ENCODE measurements at regions not wholly inside any gene's neighbourhood (a gene's known extent, or its start where the extent isn't known, plus 50 kb on each side); places are given as distances from the start of the nearest gene placed in this dataset.
"Not testable (repeated sequence)": the region's sequence is repeated elsewhere in the genome, so short reads cannot be mapped to it uniquely, and the experiment has no call there.

DNA sequence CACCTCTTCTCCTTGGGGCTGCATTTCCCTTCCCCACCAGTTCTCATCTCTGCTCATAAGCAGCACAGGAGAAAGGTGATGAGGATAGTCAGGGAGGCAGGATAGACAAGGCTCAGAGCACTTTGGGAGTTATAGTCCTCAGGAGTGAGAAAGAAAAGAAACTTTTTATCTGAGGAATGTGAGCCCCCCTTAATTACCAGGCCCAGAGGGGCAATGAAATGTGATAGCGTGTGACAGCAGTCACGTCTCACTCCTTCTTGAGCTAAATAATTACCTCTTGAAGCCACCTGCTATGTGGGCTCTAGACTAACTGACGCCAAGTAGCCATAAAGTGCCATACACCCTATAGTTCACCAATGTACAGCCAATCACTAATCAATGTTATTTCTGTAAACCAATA lies 105.8 kb downstream of the SPP2 start:
- DNase-seq (ENCODE audit: low read depth): no peak

DNA sequence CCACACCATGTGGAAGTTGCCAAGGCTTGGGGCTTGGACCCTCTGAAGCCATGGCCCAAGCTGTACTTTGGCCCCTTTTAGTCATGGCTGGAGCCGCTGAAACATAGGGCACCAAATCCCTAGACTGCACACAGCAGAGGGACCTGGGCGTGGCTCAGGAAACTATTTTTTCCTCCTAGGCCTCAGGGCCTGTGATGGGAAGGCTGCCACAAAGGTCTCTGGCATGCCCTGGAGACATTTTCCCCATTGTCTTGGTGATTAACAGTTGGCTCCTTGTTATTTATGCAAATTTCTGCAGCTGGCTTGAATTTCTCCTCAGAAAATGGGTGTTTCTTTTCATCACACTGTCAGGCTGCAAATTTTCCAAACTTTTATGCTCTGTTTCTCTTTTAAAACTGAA lies 102.3 kb downstream of the SPP2 start:
- not testable (repeated sequence) for DNase-seq (ENCODE audit: low read depth)

DNA sequence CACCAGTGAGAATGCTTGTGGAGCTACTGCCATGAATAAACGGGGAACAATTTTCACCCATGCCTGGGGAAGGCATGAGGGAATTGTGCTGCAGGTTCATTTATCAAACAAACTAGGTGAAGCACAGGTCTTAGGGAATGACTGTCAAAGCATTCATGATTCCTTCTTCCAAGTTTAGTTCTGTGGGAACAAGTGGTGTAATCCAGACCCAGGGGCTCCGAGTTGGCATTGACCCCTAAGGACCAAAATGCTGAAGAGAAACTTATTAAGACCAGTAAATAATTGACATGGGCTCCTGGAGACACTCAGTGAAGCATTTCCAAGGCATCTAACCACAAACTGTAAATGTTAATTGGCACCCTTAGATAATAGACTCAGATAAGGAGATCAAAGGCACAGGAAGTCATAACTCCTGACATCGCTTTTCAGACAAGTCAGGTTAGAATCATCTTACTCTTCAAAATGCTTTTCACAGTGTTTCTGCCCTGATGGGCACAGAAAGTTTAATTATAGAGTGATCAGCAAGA lies 96.9 kb downstream of the SPP2 start:
- DNase-seq (ENCODE audit: low read depth): no peak

DNA sequence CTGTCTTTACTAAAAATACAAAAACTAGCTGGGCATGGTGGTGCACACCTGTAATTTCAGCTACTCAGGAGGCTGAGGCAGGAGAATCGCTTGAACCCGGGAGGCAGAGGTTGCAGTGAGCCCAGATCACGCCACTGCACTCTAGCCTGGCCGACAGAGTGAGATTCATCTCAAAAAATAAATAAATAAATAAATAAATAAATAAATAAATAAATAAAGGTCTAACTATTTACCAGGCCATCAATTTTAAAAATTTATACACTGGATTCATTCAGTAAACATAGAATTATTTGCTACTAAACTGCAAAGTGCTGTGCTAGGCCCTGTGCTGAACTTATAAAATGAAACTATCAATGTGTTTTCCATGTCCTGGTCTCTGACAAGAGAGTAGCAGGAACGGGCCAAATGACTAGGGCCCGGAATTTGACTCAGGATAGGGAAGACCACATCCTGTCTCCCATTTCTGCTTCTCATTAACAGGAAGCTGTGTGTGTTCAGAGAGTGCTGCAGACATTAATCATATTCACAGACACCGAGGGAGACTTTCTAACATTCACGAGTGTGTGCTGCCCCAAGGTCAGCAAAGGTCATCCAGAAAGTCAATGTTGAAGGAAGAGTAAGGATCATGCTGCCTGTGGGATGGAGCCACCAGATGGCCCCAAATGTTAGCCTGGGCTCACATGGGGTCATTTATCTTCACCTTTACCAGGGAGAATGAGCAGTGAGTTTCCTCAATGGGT lies 95.8 kb downstream of the SPP2 start:
- DNase-seq (ENCODE audit: low read depth): no peak

DNA sequence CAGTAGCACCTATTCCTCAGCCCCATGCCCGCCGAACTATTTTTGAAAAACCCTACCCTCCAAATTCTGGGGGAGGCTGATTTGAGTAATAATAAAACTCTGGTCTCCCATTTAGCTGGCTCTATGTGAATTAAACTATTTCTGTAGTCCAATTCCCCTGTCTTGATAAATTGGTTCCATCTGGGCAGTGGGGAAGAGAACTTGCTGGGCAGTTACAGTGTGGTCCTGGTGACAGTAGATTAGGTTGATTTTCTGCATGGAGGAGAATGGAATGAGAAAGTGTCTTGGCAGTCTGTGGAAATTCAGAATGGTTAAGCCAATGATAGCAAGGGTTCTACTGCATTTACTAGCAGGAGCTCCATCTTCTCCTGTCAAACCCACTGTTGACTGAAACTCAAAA lies 95.0 kb downstream of the SPP2 start:
- no peak for DNase-seq (ENCODE audit: low read depth)

DNA sequence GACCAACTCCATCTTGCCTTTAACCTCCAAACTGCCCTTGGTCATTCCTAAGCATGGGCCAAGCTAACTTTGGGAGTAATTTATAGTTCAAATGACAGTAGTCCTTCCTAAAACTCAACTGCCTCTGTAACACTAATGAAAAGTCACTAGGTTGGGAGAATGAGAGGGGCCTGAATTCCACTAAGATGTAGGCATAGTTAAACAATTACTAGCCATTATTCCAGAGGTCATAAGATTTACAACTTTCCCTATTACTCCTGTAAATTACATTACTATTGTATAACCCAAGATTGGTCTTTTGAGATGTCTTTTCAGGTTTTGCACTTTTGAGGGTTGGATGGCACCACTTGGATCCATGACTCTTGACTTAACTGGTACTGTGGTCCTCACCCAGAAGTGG lies 94.6 kb downstream of the SPP2 start:
- no peak for DNase-seq (ENCODE audit: low read depth)

DNA sequence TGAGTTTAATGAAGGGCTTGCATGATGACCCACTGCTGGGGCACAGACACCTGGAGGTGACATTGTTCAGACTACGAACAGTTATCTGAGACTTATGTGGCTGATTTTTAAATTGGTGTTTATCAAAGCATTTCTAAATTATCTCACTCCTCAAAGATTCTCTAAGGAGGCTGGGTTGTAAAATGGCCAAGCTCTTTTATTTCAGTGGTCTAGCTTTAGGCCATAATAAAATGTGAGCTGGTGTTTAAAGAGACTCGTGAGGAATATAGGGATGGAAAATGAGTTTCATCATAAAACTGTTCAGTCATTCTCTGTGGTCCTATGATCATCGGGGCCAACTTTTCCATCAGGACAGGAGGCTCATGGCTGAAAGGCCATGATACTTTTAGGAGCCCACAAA lies 93.4 kb downstream of the SPP2 start:
- DNase-seq (ENCODE audit: low read depth): no peak

DNA sequence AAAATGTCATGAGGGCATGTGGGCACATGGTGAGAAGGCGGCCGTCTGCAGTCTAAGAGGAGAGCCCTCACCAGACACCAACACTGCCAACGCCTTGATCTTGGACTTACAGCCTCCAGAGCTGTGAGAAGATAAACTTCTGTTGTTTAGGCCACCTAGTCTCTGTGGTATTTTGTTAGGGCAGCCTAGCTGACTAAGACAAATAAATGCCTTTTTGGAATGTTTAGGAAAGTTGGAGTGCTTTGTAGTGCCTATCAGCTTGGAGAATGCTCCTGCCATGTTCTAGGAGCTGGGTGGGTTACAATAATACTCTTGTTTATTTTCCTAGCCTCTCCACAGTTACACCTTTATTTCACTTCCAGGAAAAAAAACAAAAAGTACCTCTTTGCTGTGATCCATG lies 92.0 kb downstream of the SPP2 start:
- DNase-seq (ENCODE audit: low read depth): no peak

DNA sequence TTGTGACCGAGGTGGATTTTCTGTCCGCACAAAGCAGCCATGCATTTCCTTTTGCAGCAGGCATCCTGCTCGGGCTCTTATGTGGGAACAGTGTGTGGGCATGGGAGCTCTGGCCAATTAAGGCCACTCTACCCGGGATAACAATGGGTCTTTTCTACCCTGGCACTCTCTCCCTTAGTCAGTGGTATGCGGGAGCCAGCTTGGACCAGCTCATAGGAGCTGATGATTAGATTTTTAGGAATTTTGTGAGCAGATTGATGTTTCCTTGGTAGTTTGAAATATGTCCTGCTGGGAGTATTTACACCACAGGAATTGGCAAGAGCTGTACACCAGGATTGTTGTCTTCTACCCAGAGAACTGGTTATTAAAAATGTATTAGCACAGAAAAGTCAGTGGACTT lies 89.3 kb downstream of the SPP2 start:
- no peak for DNase-seq (ENCODE audit: low read depth)

DNA sequence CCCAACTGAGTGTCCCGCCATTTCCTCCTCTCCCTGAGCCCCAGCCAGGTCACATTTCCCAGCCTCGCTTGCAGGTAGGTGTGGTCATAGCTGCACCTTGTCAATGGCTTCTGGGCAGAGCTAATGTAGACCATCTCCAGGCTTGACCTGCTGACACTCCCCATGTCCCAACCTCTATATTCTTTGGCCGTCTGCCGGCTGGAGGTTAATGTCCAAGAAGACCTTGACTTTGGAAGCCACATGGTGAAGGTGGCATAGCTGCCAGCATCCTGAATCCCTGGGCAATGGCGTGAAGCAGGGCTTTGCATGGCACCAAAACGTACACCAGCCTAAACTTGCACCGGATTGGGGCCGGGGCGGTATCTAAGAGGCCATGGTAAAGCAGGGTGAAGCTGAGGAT lies 88.3 kb downstream of the SPP2 start:
- no peak for DNase-seq (ENCODE audit: low read depth)

DNA sequence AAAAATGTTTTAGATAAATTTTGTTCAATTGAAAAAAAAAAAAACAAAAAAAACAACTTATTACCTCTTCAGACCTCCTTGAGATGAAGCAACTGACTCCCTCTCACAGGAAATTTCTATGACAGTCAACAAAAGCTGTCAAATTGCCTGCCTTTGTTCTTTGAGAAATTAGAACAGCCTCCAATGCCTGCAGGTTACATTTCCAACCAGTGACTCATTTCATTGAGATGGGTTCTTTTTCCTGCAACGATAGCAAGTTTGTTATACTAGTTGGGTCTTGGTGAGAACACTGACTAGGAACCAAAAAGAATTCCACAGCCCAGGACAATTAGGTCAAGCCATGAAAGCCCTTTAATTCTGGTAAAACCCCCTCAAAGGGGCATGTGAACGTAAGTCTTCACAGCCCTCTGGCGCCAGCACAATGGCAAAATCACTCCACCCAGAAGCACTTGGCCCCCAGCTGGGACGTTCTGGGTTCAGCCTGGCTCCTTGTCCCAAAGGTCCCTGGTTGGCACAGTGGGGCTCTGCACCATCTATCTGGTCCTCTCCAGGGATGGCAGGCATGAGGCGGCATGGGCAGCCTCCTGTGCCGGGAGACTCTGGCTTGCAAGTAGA lies 87.0 kb downstream of the SPP2 start:
- DNase-seq (ENCODE audit: low read depth): no peak

DNA sequence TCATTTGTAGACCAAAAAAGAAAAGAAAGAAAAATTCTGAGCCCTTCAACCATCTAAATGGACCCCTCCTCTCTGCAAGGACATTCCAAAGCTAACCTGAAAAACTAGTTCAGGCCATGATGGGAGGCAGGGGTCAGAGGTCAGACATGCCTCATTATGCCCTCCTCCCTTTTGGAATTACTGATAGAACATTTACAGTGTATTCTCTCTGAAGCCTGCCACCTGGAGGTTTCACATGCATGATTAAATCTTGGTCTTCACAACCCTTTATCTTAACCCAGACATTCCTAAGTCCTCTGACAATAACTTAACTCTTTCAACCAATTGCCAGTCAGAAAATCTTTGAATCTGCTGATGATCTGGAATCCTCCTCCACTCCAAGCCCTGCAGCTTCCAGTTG lies 86.0 kb downstream of the SPP2 start:
- no peak for DNase-seq (ENCODE audit: low read depth)

DNA sequence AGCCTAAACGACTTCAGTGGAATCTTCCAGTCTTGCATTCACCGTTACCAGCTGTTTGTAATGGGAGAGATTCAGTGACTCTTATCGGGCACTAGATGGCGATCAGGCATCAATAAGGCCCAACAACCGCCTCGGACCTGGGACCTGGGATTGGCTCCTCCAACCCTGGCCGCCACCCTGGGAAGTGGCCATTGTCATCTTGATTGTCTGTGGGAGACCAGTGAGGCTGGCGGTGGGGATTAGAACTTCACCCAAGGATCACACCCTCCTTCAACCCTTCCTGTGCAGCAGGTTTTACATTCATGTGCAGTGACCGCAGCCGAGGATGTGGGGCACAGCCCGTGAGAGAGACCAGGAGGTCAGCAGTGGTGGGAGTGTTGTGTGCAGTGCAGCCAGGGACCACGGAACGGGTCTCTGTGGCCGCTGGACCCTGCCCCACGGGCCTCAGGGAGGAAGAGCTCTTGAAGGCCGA lies 85.3 kb downstream of the SPP2 start:
- peak; percentile 3 for DNase-seq (ENCODE audit: low read depth)

DNA sequence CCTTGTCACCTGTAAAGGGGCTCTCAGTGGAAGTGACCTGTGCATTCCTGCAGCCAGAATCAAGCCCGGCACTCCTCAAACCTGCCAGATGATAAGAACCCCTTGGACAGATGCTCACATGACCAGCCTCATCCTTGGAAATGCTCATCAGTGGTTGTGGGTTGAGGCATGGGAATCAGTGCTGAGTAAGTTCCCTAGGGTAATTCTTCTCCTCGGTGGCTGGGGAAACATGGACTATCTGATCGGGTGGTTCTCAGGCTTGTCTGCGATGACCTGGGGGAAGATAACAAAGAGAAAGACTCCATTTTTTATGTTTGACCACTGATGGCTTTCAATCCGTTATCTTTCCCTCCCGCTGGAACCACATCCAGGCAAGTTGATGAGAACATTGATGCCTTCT lies 84.0 kb downstream of the SPP2 start:
- no peak for DNase-seq (ENCODE audit: low read depth)

DNA sequence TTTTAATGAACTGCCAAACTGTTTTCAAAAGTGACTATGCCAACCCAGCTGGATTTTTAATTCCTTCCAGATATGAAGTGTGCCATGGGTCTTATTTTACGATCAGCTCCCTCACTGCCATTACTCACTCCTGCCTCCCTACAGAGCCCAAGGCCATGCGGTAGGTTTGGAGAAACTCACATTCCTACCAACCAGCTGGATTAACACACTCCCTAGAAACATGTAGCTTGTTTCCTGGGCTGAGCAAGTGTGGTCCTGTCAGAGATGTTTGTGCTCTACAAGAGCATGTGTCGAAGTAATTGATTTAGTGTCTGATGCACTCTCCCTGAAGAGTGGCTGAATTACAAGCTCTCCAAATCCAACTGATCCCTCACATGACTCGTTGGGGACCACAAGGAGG lies 82.5 kb downstream of the SPP2 start:
- no peak for DNase-seq (ENCODE audit: low read depth)

DNA sequence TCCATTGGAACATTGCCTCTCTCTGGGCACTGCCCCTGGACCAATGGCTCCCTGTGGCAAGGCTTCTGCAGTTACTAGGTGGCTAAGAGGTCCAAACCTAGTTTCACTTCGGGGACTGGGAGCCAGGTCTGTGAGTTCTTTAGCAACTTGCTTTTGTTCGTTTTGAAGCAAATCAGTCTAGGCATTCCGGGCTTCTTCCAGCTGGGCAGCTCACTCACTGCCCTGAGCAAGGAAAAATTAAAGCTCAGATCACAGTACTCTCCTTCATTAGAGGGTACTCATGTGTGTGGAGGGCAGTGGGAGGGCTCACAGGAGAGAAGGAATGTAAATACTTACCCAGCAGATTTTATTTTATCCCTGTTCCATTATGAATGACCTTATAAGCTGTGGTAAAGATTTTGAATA lies 80.3 kb downstream of the SPP2 start:
- DNase-seq (ENCODE audit: low read depth): no peak

DNA sequence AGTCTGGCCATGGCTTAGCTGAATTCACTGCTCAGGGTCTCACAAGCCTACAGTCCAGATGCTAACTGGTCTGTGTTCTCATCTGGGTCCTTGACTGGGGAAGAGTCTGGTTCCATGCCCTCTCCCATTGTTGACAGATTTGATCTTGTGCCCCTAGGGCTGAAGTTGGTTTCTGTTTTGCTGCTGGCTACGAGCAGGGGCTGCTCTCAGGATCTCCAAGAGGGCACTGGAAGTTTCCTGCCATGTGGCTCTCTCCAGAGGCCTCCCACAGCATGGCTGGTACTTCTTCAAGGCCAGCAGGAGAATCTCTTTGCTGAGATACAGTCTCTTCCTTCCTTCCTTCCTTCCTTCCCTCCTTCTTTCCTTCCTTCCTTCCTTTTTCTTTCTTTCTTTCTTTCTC lies 78.1 kb downstream of the SPP2 start:
- DNase-seq (ENCODE audit: low read depth): no peak
